ENCODE measurements at regions not wholly inside any gene's neighbourhood (a gene's known extent, or its start where the extent isn't known, plus 50 kb on each side); places are given as distances from the start of the nearest gene placed in this dataset.
"Not testable (repeated sequence)": the region's sequence is repeated elsewhere in the genome, so short reads cannot be mapped to it uniquely, and the experiment has no call there.

- H3K4me1 Mint-ChIP-seq (ENCODE audit: low read depth, unreplicated experiment): no peaks in the 10 kb centered on the region
- no peaks in the 10 kb centered on the region for H3K27me3 Mint-ChIP-seq (ENCODE audit: unreplicated experiment)
- H3K36me3 Mint-ChIP-seq (ENCODE audit: insufficient read depth, unreplicated experiment): no peaks in the 10 kb centered on the region
- no peak for DNase-seq
- H3K4me3 Mint-ChIP-seq (ENCODE audit: low read depth, unreplicated experiment): no peak overlapping the region
- BruUV-seq (replicated peaks): no TSS peak
- TF ChIP-seq CTCF (IDR thresholded peaks at IDR 0.05; ENCODE audit: unreplicated experiment): no peak
- H3K9me3 Mint-ChIP-seq (ENCODE audit: low read depth, unreplicated experiment): no peaks in the 10 kb centered on the region
- CTCF ChIA-PET: no interaction called here
- intact Hi-C loops (cut with micrococcal nuclease; ENCODE audit: unreplicated experiment): no loop called here
- no peak overlapping the region for H3K27ac Mint-ChIP-seq (ENCODE audit: unreplicated experiment)
Observed at GRCh38 chr12:60577607-60578006, 981.8 kb downstream of the SLC16A7 start.

GRCh38 chr12:60587664-60588063 is 991.8 kb downstream of the SLC16A7 start:
- H3K4me1 Mint-ChIP-seq (ENCODE audit: low read depth, unreplicated experiment); intact Hi-C loops (cut with micrococcal nuclease; ENCODE audit: unreplicated experiment); BruUV-seq (replicated peaks); H3K9me3 Mint-ChIP-seq (ENCODE audit: low read depth, unreplicated experiment); DNase-seq; CTCF ChIA-PET; H3K4me3 Mint-ChIP-seq (ENCODE audit: low read depth, unreplicated experiment); H3K36me3 Mint-ChIP-seq (ENCODE audit: insufficient read depth, unreplicated experiment); H3K27me3 Mint-ChIP-seq (ENCODE audit: unreplicated experiment); H3K27ac Mint-ChIP-seq (ENCODE audit: unreplicated experiment): not testable (repeated sequence)

GRCh38 chr12:60594035-60594711 is 998.3 kb downstream of the SLC16A7 start:
- Mint-ChIP-seq H3K36me3 (ENCODE audit: insufficient read depth, unreplicated experiment) (no peaks in the 10 kb centered on the region), H3K4me1 (ENCODE audit: low read depth, unreplicated experiment) (no peaks in the 10 kb centered on the region), H3K4me3 (ENCODE audit: low read depth, unreplicated experiment) (no peak overlapping the region), H3K27me3 (ENCODE audit: unreplicated experiment) (no peaks in the 10 kb centered on the region), H3K9me3 (ENCODE audit: low read depth, unreplicated experiment) (peaks cover 11% of the 10 kb centered on the region), H3K27ac (ENCODE audit: unreplicated experiment) (no peak overlapping the region)
- intact Hi-C loops (cut with micrococcal nuclease; ENCODE audit: unreplicated experiment): no loop called here
- DNase-seq: no peak
- CTCF ChIA-PET: interaction anchor here (0.6 kb wide), 1 partner anchor 927 kb away, joined by 3 read pairs; no protein-coding TSS in a partner anchor
- no TSS peak for BruUV-seq (replicated peaks)
- no peak for TF ChIP-seq CTCF (IDR thresholded peaks at IDR 0.05; ENCODE audit: unreplicated experiment)

GRCh38 chr12:60602601-60603000 is 1006.8 kb downstream of the SLC16A7 start:
- peaks cover 6% of the 10 kb centered on the region for H3K9me3 Mint-ChIP-seq (ENCODE audit: low read depth, unreplicated experiment)
- no peaks in the 10 kb centered on the region for H3K36me3 Mint-ChIP-seq (ENCODE audit: insufficient read depth, unreplicated experiment)
- no peak overlapping the region for H3K27ac Mint-ChIP-seq (ENCODE audit: unreplicated experiment)
- CTCF ChIA-PET: no interaction called here
- BruUV-seq (replicated peaks): no TSS peak
- intact Hi-C loops (cut with micrococcal nuclease; ENCODE audit: unreplicated experiment): no loop called here
- no peak overlapping the region for H3K4me3 Mint-ChIP-seq (ENCODE audit: low read depth, unreplicated experiment)
- no peaks in the 10 kb centered on the region for H3K27me3 Mint-ChIP-seq (ENCODE audit: unreplicated experiment)
- no peaks in the 10 kb centered on the region for H3K4me1 Mint-ChIP-seq (ENCODE audit: low read depth, unreplicated experiment)
- no peak for DNase-seq
- no peak for TF ChIP-seq CTCF (IDR thresholded peaks at IDR 0.05; ENCODE audit: unreplicated experiment)

- H3K9me3 Mint-ChIP-seq (ENCODE audit: low read depth, unreplicated experiment); H3K4me3 Mint-ChIP-seq (ENCODE audit: low read depth, unreplicated experiment); BruUV-seq (replicated peaks); CTCF ChIA-PET; H3K27ac Mint-ChIP-seq (ENCODE audit: unreplicated experiment); DNase-seq; H3K4me1 Mint-ChIP-seq (ENCODE audit: low read depth, unreplicated experiment); H3K36me3 Mint-ChIP-seq (ENCODE audit: insufficient read depth, unreplicated experiment); H3K27me3 Mint-ChIP-seq (ENCODE audit: unreplicated experiment); intact Hi-C loops (cut with micrococcal nuclease; ENCODE audit: unreplicated experiment): not testable (repeated sequence)
Observed at GRCh38 chr12:60603475-60603874, 1007.6 kb downstream of the SLC16A7 start.

All from Calu3 (cell line).